Erythroblast (primary cell): ENCODE measurements at regions not wholly inside any gene's neighbourhood (a gene's known extent, or its start where the extent isn't known, plus 50 kb on each side); places are given as distances from the start of the nearest gene placed in this dataset.

ENCODE experiments used
- DNase-seq, 2 experiments: peaks; one replicate each; lab custom pipeline; 2025; lab: John Stamatoyannopoulos, UW
- GATA1 ChIP-seq: IDR thresholded peaks from 2 replicates; pipeline ENCODE4 v1.6.1; 2011; ENCODE audit warnings: low read depth, mild to moderate bottlenecking, control low read depth, low read length, moderate library complexity
- POLR2A ChIP-seq: IDR thresholded peaks from 2 replicates; pipeline ENCODE4 v1.6.1; 2011; ENCODE audit warnings: mild to moderate bottlenecking, low read length

DNA sequence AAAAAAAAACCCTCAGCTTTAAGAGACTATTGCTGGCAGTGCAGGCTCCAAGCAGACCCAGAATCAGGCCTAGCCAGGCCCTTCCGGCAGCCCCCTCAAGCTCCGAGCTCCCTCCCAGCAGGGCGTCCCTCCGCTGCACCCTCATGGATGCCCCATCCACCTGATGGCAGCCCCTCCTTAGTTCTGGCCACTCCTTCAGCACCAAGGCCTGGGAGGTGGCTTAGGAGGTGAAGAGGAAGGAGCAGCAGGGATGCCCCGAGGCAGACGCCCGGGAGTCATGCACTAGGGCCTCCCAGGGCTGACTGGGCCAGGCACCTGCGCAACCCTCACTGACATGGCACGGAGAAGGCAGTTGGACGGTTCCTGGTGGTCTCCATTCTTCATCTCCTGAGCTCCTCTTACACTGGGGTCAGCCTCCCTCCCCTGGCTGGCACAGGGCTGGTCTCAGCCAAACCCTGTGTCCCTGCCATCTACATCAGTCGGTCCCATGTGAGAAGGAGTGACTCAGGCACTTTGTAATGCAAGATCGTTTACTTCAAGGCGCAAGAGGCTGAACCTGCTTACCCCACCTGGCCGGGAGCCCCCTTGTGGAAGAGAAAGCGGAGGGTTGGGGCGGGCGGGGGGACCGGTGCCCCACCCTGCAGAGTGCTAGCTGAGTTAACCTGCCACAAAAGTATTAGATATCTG lies 53.5 kb upstream of the ID2 start:
- peak in 1 of 2 experiments; percentile 25 for DNase-seq
- TF ChIP-seq GATA1 (no peak), POLR2A (no peak)

DNA sequence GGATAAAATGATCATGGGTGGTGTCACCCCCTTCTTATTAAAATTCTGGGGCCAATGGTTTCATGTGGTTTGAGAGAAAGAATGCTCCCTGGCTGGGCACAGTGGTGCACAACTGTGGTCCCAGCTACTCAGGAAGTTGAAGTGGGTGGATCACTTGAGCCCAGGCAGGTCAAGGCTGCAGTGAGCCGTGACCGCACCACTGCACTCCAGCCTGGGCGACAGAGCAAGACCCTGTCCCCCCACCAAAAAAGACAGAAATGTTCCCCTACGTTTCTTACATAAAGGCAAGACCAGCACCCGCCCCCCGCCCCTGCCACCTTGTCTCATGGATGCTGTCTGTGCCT lies 53.0 kb upstream of the ID2 start:
- TF ChIP-seq GATA1, result no peak
- TF ChIP-seq POLR2A, result no peak

DNA sequence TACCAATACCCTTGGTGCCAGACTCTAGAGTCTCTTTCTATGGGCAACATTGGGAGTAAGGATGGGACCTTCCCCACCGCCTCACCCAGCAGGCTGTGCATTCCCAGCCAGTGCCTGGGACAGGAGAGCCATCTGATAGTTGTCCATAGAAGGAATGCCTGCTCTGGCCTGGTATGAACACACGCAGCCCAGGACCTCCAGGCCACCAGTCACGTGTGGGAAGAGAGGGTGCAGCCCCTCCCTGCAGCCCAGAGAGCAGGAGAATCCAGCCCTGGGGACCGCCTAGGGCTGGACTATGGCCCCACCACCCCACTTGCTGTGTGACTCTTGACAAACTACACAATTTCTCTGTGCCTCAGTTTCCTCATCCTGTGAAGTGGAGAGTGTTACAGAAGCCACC lies 52.5 kb upstream of the ID2 start:
- TF ChIP-seq GATA1, result no peak
- TF ChIP-seq POLR2A, result no peak
- no peak for DNase-seq

More for the DNA sequence above, 53.0 kb upstream of the ID2 start:
- DNase-seq, result no peak

DNA sequence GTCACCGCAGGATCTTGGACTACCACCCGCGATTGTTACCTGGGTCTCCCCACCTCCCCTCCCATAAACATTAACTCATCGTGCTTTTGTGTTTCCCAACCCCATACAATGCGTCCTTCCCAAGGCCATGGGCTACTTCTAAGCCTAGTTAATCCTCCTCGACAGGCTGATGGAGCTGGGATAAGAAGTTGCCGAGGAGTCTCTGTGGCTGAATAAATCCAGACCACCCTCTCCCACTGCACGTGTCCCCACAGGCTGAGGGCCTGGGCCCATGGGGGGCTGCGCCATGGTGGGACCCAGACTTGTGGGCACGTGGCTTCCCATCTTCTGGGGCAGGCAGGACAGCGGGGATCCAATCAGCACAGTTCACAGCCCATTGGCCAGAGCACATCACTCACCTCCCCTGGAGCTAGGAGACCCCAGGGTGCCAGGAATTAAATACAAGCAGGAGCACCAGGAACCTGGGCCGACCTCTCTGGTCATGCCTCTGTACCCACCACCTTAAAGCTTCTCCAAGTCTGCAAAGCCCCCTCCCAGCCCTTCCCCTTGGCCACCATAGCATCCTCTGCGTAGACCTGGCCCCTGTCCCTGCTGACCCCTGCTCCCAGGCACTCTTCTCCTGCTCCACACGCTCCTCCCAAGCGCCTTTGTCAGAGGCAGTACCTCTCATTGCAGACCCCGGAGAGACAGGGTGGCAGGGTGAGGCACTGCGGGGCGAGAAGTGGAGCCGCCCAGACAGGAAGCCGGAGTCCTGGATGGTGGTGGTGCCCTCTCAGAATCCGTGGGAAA lies 51.0 kb upstream of the ID2 start:
- DNase-seq, result no peak
- TF ChIP-seq POLR2A (no peak), GATA1 (no peak)

DNA sequence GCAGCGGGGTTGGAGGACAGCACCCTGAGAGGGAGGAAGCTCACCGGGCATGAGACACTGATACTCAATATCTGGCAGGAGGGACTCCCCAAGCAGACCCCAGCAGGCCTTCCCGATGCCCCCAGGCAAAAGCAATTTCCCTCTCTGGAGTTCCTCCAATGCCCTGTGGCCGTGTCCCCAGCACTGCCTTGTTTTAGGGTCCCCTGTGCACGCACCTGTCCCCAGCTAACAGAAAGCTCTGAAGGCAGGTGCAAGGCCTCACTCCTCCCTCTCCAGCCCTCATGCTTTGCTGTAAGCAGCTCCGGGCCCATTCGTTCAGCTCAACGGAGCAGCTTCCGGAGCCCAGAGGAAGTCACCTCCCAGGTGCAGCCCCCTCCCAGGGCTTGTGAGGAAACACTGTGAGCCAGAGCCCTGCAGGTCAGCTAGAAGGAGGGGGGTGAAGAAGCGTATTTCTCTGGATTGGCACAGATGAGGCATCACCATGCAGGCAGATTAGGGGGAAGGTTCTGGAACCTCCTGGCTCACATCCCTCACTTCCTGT lies 50.3 kb upstream of the ID2 start:
- no peak for DNase-seq
- TF ChIP-seq GATA1 (no peak), POLR2A (no peak)
